Retinal pigment epithelial cell (primary cell): ENCODE measurements at regions not wholly inside any gene's neighbourhood (a gene's known extent, or its start where the extent isn't known, plus 50 kb on each side); places are given as distances from the start of the nearest gene placed in this dataset.

ENCODE experiments used
- DNase-seq: peaks from one replicate; pipeline ENCODE4 v3.0.0-alpha.2; 2010; ENCODE audit warnings: low read depth
- H3K4me3 ChIP-seq: 2 replicates; pipeline ENCODE4 v1.5.1; 2011; ENCODE audit warnings: mild to moderate bottlenecking, low read length, control low read depth, moderate library complexity
- TF ChIP-seq, protein P1 (sequence below): conservative IDR thresholded peaks from 2 replicates; pipeline ENCODE4 v1.5.1; 2011; ENCODE audit warnings: low read depth, low read length, control low read depth, inconsistent platforms

- DNase-seq, result no peak
- no peak overlapping the region for H3K4me3 ChIP-seq
- TF ChIP-seq, protein P1, sequence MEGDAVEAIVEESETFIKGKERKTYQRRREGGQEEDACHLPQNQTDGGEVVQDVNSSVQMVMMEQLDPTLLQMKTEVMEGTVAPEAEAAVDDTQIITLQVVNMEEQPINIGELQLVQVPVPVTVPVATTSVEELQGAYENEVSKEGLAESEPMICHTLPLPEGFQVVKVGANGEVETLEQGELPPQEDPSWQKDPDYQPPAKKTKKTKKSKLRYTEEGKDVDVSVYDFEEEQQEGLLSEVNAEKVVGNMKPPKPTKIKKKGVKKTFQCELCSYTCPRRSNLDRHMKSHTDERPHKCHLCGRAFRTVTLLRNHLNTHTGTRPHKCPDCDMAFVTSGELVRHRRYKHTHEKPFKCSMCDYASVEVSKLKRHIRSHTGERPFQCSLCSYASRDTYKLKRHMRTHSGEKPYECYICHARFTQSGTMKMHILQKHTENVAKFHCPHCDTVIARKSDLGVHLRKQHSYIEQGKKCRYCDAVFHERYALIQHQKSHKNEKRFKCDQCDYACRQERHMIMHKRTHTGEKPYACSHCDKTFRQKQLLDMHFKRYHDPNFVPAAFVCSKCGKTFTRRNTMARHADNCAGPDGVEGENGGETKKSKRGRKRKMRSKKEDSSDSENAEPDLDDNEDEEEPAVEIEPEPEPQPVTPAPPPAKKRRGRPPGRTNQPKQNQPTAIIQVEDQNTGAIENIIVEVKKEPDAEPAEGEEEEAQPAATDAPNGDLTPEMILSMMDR, result no peak
Measured at GRCh38 chr10:15442056-15442455, 71.0 kb upstream of the FAM171A1 start.

- H3K4me3 ChIP-seq, result no peak overlapping the region
- no peak for DNase-seq
- TF ChIP-seq, protein P1, result no peak
Measured at GRCh38 chr10:15440204-15440711, 69.2 kb upstream of the FAM171A1 start.

- DNase-seq, result no peak
- peak overlapping the region; percentile 34 for H3K4me3 ChIP-seq
- TF ChIP-seq, protein P1, result peak; percentile 50
Measured at GRCh38 chr10:15439341-15439842, 68.3 kb upstream of the FAM171A1 start.

- no peak for DNase-seq
- no peak overlapping the region for H3K4me3 ChIP-seq
- TF ChIP-seq, protein P1, result no peak
Measured at GRCh38 chr10:15436696-15437095, 65.6 kb upstream of the FAM171A1 start.

DNA sequence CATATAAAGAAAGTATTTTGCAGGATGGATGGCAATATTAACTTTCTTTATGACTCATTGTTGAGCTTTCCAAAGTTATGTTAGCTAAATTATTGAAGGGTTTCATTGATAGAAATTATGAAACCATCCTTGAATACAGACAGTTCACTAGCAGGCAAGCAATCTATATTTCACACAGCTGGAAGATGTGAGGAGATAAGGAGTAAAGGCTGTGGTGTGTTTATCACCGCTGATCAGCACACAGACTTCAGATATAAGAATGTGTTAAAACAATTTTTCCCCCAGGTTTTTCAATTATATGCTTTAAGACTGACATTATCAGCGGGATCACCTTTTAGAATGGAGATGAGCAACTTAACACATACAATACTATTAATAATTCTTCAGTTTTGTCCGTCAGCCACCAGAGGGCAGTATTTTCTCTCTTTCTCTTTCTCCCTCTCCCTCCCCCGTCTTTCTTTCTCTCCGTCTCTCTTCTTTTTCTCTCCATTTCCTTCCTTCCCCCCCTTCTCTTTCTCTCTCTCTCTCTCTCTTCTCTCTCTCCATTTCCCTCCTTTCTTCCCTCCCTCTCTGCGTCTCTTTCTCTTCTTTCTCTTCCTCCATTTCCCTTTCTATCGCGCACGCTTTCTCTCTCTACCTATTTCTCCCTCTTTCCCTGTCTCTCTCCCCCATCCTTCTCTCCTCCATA is 62.9 kb upstream of the FAM171A1 start:
- DNase-seq, result peak; percentile 4
- peak overlapping the region; percentile 40 for H3K4me3 ChIP-seq
- TF ChIP-seq, protein P1, result peak; percentile 62

DNA sequence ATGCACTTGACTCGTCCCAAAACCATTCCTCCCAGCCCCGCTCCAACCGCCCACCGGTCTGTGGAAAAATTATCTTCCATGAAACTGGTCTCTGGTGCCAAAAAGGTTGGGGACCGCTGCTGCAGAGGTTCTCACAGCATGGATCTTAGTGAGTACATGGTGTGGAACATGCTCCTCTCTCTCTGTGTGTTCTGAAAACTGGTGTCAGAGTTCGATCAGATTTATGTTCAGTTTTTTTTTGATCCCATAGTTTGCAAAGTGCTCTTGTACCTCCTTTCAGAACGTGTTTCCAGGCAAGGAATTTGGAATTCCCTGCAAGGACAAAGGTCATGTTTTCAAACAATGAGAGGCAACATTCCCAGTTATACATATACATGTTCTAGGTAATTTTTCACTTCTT is 61.2 kb upstream of the FAM171A1 start:
- TF ChIP-seq, protein P1, result no peak
- DNase-seq, result no peak

More for the DNA sequence above, 61.2 kb upstream of the FAM171A1 start:
- no peak overlapping the region for H3K4me3 ChIP-seq
